A673 (cell line): ENCODE measurements at regions not wholly inside any gene's neighbourhood (a gene's known extent, or its start where the extent isn't known, plus 50 kb on each side); places are given as distances from the start of the nearest gene placed in this dataset.

ENCODE experiments used
- BruUV-seq: library from RNA; stranded (reverse); fragments of 400-500 nt; replicated peaks from 2 replicates; lab custom pipeline; 2021; lab: Mats Ljungman, UMichigan
- CTCF ChIA-PET: fragments of 300-600 bp; sonication (Branson Sonifier 250); formaldehyde crosslinking; loops from one replicate; lab custom pipeline; 2022; ENCODE audit warnings: antibody characterized with exemption; lab: Charles Lee
- POLR2A ChIA-PET: fragments of 300-600 bp; sonication (Branson Sonifier 250); formaldehyde crosslinking; loops from one replicate; lab custom pipeline; 2022; ENCODE audit warnings: antibody characterized with exemption; ENCODE audit not compliant: low non-redundant PET; lab: Charles Lee
- DNase-seq: peaks from one replicate; pipeline ENCODE4 v3.0.0-alpha.2; 2015; ENCODE audit warnings: low spot score
- H3K27ac ChIP-seq: fragments of 200-600 bp; sonication (generic); 2 replicates; pipeline ENCODE4 v1.5.1; 2016; ENCODE audit warnings: mixed run types, low read depth, mild to moderate bottlenecking, mixed read lengths, antibody characterized with exemption, low read length; ENCODE audit not compliant: poor library complexity, severe bottlenecking
- H3K27me3 ChIP-seq: fragments of 200-600 bp; sonication (generic); replicated peaks from 2 replicates; pipeline ENCODE4 v1.6.1; 2017; ENCODE audit warnings: mixed run types, low read depth, mild to moderate bottlenecking, mixed read lengths, antibody characterized with exemption, low read length; ENCODE audit not compliant: insufficient read depth, poor library complexity
- H3K36me3 ChIP-seq: fragments of 200-600 bp; sonication (generic); 2 replicates; pipeline ENCODE4 v1.6.1; 2016; ENCODE audit warnings: mixed run types, mild to moderate bottlenecking, mixed read lengths, antibody characterized with exemption, low read length; ENCODE audit not compliant: insufficient read depth, poor library complexity, severe bottlenecking
- H3K4me1 ChIP-seq: fragments of 200-600 bp; sonication (generic); 2 replicates; pipeline ENCODE4 v1.6.1; 2017; ENCODE audit warnings: mixed run types, mild to moderate bottlenecking, mixed read lengths, antibody characterized with exemption, low read length; ENCODE audit not compliant: insufficient read depth, poor library complexity, severe bottlenecking
- H3K4me3 ChIP-seq: fragments of 200-600 bp; sonication (generic); 2 replicates; pipeline ENCODE4 v1.5.1; 2016; ENCODE audit warnings: low read depth, mixed run types, mild to moderate bottlenecking, mixed read lengths, low read length; ENCODE audit not compliant: poor library complexity, severe bottlenecking
- H3K9me3 ChIP-seq: fragments of 200-600 bp; sonication (generic); 2 replicates; pipeline ENCODE4 v1.6.1; 2016; ENCODE audit warnings: mixed run types, low read depth, mild to moderate bottlenecking, mixed read lengths, antibody characterized with exemption, low read length; ENCODE audit not compliant: poor library complexity, severe bottlenecking
- EZH2 ChIP-seq: fragments of 200-600 bp; sonication (generic); IDR thresholded peaks from 2 replicates; pipeline ENCODE4 v1.6.1; 2017; ENCODE audit warnings: borderline replicate concordance, low read depth, mild to moderate bottlenecking, mixed read lengths, antibody characterized with exemption, low read length; ENCODE audit not compliant: poor library complexity, severe bottlenecking
- intact Hi-C: fragments of 100-400 bp; cut with micrococcal nuclease; formaldehyde crosslinking; loops from one replicate; pipeline ENCODE4 v1.10.0; 2022; ENCODE audit not compliant: unreplicated experiment
- TF ChIP-seq, protein P1 (sequence below): fragments of 300-800, 200-600 bp; sonication (generic); conservative IDR thresholded peaks from 2 replicates; pipeline ENCODE4 v1.5.1; 2017; ENCODE audit warnings: low read depth, mild to moderate bottlenecking, antibody characterized with exemption, low read length, moderate library complexity, mixed read lengths

GRCh38 chr16:82460766-82461165 lies 166.0 kb upstream of the CDH13 start:
- H3K36me3 ChIP-seq: no peaks in the 10 kb centered on the region
- H3K27ac ChIP-seq: no peak overlapping the region
- TF ChIP-seq EZH2: no peak
- TF ChIP-seq, protein P1, sequence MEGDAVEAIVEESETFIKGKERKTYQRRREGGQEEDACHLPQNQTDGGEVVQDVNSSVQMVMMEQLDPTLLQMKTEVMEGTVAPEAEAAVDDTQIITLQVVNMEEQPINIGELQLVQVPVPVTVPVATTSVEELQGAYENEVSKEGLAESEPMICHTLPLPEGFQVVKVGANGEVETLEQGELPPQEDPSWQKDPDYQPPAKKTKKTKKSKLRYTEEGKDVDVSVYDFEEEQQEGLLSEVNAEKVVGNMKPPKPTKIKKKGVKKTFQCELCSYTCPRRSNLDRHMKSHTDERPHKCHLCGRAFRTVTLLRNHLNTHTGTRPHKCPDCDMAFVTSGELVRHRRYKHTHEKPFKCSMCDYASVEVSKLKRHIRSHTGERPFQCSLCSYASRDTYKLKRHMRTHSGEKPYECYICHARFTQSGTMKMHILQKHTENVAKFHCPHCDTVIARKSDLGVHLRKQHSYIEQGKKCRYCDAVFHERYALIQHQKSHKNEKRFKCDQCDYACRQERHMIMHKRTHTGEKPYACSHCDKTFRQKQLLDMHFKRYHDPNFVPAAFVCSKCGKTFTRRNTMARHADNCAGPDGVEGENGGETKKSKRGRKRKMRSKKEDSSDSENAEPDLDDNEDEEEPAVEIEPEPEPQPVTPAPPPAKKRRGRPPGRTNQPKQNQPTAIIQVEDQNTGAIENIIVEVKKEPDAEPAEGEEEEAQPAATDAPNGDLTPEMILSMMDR: no peak
- H3K4me1 ChIP-seq: no peaks in the 10 kb centered on the region
- BruUV-seq: no TSS peak
- peaks cover 2% of the 10 kb centered on the region for H3K27me3 ChIP-seq
- no peak for DNase-seq
- H3K9me3 ChIP-seq: no peaks in the 10 kb centered on the region
- ChIA-PET POLR2A (no interaction called here), CTCF (no interaction called here)
- intact Hi-C loops: no loop called here
- no peak overlapping the region for H3K4me3 ChIP-seq

GRCh38 chr16:82459580-82460256 lies 167.1 kb upstream of the CDH13 start:
- ChIA-PET CTCF (no interaction called here), POLR2A (no interaction called here)
- TF ChIP-seq, protein P1: no peak
- no peak for TF ChIP-seq EZH2
- Histone ChIP-seq H3K36me3 (no peaks in the 10 kb centered on the region), H3K4me3 (no peak overlapping the region), H3K4me1 (no peaks in the 10 kb centered on the region), H3K9me3 (no peaks in the 10 kb centered on the region), H3K27ac (no peak overlapping the region), H3K27me3 (no peaks in the 10 kb centered on the region)
- BruUV-seq: no TSS peak
- intact Hi-C loops: no loop called here
- DNase-seq: no peak

GRCh38 chr16:82456683-82457082 lies 170.1 kb upstream of the CDH13 start:
- Histone ChIP-seq H3K27ac (no peak overlapping the region), H3K4me3 (no peak overlapping the region), H3K27me3 (no peaks in the 10 kb centered on the region), H3K36me3 (no peaks in the 10 kb centered on the region), H3K4me1 (no peaks in the 10 kb centered on the region), H3K9me3 (no peaks in the 10 kb centered on the region)
- ChIA-PET POLR2A (no interaction called here), CTCF (interaction anchor here (0.6 to 1.3 kb wide), 7 partner anchors 11 to 1004 kb away, joined by 3 to 18 read pairs (median 3); no protein-coding TSS in a partner anchor)
- peak; percentile 70 for DNase-seq
- BruUV-seq: no TSS peak
- intact Hi-C loops: loop anchor here (1.0 to 2.0 kb wide), 2 partner anchors 193 to 516 kb away; no protein-coding TSS in a partner anchor
- TF ChIP-seq, protein P1: peak; percentile 84
- no peak for TF ChIP-seq EZH2
